GM18499 (cell line): ENCODE measurements at regions not wholly inside any gene's neighbourhood (a gene's known extent, or its start where the extent isn't known, plus 50 kb on each side); places are given as distances from the start of the nearest gene placed in this dataset.
A peak's percentile ranks its signal among the peaks of the same experiment; 100 is the strongest.

ENCODE experiments used
- ATAC-seq: cut with Tn5 transposase; IDR thresholded peaks from one replicate; pipeline ENCODE4 v1.9.1; 2021; ENCODE audit warnings: moderate number of reproducible peaks; ENCODE audit not compliant: insufficient read depth, unreplicated experiment

DNA sequence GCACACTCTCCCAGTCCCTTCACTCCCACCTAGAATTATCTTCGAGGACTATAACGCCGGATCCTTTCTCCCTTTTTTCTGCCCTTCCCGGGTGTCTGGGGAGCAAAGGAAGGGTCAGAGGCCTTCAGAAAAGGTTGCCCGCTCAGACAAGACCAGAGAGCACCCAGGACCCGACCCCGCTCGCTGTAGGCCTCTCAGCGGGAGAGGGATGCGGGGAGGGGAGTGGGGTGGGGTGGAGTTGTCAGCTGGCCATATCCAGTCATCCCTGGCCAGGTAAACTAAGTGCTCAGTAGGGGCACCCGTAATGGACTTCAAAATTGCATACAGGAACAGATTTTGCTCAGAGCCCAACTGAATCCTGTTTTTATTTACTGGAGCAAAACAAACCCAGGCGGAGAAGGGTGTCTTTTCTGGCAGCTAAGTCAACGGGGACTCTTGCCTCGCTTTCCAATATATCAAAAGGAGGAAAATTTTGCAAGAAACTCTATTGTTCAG, 65.0 kb downstream of the NOL4 start:
- no peak for ATAC-seq

DNA sequence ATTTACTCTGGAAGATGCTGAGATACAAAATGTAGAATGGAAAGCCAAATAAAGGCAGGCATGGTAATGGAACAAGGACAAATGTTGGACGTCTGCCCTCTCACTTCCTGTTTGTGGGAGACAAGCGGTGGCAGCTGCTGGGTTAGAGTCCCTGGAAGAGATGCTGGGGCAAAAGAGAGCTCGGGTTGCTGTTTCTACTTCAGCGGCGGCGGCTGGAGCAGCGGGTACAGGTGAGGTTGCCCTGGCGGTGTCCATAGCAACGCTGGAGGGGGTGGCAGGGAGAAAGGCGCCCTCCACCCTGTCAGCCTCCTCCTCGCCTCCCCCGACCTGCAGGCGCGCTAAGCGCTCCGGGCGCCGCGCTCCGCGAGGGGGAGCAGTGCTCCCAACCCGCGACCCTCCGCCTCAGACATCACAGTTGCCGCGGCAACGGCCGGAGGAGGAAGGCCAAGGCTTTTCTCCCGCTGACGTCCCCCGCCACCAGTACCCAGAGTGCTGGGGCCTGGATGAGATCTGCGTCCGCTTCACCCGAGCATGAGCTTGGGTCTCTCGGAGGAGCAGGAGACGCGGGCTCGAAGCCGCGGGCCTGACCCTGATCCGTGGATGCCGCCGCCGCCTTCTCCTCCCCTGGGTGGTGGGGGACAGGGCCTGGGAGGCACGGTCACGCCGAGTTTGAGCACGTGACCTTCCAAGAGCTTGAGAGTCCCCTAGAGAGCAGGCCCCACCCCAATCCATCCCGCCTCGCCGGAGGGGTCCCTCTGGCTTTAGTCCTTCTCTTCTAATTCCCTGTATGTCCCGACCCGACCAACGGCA, 65.6 kb downstream of the NOL4 start:
- no peak for ATAC-seq

DNA sequence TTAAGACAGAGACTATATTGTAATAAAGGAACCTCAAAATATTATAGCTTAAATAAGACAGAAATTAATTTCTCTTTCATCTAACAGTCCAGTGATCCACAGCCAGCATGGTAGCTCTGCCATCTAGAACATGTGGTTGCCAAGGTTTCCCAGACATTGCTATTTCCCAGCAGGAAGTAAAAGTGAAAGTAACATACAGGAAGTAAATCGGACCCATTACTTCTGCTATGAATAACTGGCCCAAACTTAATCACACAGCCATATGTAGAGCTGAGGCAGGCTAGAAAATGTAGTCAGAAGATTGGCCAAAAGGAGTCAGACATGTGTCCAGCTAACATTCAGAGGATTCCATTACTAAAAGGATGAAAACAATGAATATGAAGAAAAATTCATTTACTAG, 71.0 kb downstream of the NOL4 start:
- peak; percentile 71 for ATAC-seq

DNA sequence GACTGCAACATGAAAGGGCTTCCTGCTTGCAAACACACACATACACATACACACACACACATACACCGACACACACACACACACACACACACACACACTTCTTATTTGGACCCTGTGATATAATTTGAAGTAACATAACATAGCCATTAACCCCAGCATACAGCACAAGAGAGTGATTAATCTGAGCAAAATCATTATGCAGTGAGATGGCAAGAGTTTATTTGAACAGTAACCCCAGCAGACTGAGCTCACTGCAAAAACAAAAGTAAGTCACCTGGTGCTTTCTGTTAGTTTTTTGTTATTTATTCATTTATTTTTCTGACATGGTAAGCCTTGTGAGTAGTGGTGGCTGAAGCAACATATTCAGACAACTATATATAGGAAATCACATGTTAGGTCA, 93.7 kb downstream of the NOL4 start:
- no peak for ATAC-seq

DNA sequence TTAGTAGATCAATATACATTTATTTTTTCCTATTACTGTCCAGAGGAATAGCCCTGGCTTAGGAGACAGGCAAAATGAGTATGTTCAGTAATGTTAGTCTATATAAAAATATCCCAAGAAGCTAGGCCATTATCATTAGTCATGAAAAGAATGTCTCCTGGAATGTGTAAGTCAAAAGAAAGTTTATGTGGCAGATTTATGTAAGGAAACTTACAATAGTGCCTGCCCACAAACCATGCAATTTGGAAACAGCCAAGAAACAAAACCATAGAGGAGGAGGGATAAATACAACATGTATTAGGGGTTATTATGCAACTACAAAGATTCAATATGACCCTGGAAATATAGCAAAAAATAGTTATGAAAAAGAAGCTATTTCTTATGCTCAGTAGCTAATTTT, 96.3 kb downstream of the NOL4 start:
- no peak for ATAC-seq

DNA sequence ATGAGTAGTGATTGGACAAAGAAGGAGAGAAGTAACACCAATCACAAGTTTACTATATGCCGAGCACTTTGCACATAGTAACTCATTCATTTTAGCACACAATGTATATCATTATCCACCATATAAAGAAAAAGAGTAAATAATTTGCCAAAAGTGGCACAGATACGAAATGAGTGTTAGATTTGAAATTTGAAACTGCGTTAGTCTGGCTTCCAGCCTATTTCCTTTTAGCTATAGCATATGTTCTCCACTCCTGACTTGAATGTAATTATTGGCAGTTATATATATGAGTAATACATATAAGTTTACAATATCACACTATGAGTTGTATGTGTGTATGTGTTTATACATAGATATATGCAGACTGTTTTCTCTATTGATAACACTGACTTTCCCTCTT, 98.6 kb downstream of the NOL4 start:
- no peak for ATAC-seq

DNA sequence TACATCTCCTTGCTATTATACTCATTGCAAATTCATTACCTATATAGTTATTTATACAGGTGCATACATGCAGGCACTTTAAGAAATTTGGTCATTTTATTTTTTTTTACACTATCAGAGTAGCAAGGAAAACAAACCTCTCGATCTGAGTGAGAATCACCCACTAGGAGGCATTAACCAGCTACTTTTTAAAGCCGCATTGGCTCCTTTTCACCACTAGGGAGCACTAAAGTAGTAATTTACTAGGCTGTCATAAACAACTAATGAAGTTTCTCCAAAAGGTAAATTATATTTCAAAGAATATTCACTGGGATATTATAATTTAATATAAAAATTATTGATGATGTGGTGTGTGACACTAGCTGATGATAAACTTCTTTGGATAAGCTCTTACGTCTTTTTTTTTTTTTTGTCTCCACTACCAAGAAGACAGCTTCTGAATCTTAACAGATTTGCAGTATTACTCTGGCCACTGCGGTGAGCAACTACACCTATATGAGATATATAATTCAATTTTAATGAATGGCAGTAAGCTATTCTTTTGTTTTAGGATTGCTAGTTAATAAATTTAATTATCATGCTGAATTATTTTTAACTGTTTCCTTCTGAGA, 101.9 kb downstream of the NOL4 start:
- ATAC-seq: peak; percentile 95

DNA sequence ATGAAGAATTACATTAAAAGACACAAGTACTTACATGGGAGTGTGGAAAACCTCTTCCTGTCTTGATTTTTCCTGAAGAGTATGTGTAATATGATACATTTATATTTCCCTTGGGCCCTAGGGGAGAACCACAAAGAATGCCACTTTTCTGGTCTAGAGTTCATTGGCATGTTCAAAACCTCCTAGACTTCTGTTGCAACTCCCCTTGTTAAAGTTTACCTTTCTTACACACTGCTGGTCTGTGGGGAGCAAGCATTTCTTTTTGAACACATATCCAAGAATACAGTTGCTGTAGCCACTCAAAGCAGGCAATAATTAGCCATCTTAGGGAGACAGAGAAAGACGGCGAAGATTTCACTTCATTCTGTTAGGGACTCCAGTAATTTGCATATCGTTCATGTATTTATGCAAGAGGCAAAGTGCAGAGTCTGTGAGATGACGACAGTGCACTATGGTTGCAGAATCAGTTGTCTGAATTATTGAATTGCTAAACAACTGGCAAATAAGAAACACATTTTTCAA, 103.5 kb downstream of the NOL4 start:
- no peak for ATAC-seq

DNA sequence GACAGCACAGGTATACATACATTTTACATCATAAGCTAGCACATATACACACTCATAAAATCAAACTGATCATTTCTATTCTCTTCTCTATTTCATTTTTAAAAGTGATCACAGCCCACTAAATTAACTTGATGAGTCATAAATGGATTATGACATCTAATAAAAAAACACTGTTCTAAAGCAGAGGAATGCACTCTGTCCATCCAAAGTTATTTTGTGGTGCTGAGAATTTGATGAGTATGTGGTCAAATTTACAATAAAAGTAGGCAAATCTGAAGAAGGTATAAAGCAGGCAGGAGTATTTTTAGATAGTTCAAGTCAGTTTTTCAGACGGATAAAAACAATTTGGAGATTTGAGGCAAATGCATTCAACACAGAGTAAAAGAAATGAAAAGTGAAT, 104.4 kb downstream of the NOL4 start:
- ATAC-seq: no peak

DNA sequence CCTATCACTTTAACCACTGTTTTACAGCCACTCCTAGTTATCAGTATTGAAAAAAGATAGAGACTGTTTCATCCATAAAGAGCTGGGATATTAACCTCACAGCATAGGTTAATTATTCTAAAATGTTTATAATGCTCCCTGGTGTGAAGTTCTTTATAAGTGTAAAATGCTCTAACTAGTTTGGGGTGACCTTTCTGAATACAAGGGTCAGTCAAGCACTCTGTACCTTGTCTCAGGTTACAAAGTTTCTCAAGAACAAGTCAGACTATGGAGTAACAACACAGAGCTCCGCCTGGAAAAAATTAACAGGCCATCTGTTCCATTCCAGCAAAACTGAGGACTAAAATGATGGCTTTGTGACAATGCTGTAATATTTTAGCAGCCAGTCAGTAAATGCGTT, 107.4 kb downstream of the NOL4 start:
- no peak for ATAC-seq

DNA sequence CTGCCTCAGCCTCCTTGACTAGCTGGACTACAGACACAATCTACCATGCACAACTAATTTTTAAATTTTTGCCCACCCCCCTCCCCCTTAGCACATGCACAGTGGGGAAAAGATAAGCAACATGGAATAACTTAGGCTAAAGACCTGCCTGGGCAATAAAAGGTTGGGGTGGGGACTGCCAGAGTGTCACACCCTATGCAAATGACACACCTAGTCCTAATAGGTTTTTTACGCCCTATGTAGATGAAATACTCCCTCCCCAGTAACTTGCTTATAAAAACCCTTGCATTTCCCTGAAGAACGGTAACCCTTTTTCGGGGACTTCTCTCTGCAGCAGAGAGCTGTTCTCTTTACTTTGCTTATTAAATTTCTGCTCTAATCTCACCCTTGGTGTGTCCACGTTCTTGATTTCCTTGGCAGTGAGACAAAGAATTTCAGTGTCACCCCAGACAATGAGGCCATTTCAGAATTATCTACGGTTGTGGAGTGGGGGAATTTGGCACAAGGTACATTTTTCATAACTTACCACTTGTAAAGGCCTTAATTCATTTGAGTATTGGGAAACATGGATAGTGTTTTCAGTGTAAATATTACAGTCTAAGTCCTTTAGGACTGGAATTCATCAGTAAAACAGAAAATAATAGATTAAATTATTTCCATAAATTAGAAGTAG, 109.2 kb downstream of the NOL4 start:
- ATAC-seq: no peak

DNA sequence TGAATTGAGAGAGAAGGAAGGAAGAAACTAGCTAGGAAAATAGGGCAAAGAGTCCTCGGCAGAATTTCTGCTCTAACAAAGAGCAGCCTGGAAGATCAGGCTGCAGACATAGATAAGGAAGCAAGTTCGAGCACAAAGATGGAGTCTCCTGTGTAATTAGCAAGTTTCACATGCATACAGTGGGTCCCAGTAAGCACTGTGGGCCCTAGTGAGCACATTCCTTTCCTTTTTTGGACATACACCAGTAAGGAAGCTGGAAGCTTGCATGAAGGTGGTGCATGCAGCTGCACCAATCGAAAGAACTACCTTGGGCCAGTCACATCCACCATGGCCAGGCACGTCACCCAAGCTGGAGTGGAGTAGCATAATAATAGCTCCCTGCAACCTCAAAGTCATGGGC, 109.7 kb downstream of the NOL4 start:
- ATAC-seq: no peak

DNA sequence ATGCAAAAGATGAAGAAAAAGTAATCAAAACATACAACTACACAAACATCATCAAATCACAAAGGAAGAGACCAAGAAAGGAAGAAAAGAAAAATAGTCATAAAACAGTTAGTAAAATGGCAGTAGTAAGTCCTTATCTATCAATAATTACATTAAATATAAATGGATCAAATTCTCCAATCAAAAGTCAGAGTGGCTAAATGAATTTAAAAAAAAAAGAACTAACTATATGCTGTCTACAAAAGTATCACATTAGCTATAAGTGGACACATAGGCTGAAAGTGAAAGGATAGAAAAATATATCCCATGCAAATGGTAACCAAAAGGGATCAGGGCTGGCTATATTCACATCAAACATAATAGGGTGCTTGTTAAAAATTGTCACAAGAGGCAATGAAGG, 116.5 kb downstream of the NOL4 start:
- ATAC-seq: no peak

DNA sequence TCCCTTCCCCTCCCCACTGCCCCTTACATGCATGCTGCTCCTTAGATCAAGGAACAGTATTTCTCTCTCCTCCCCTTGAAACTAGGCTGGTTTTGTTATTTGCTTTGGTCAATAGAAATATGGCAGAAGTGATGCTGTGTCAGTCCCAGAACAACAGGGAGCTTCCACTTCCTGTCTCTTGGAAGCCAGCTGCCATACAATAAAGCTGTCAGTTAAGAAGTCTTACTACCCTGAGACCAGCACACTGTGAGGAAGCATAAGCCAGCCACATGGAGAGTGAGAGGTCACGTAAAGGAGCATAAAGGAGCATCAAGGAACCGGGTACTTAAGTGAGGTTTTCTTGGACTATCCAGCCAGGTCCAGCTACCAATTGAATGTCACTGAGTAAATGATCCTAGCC, 126.6 kb downstream of the NOL4 start:
- no peak for ATAC-seq

DNA sequence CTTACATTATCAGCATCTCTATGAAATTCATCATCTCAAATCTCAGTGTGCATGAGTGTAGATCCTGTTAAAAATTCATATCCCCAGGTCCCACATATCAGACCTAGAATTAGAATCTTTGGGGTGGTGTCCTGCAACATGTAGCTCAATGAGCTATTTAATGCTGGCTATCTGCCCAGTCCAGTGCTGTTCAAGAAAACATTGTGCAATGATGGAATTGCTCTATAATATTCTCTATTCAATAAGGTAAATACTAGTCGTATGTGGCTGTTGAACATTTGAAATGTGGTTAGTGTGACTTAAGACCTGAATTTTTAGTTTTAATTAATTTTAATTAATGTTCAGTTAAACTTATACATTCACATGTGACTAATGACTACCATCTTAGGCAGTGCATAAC, 127.4 kb downstream of the NOL4 start:
- ATAC-seq: no peak

DNA sequence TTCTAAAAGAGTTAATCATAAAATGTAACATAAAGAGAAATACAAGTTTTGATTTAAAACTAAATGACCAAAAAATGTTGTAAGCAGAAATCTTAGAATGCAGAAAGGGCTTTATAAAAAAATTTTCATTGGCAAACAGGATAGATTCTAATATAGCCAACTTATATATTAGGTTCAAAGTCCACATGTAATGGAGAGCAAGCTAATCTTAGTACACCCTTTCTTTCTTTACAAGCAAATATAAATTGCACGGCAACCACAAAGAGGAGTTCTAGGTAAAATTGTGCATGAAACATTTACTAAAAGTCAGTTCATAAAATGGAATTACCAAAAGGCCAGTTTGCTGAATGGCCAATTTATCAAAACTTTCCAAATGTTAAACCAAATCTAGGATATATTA, 130.6 kb downstream of the NOL4 start:
- no peak for ATAC-seq

DNA sequence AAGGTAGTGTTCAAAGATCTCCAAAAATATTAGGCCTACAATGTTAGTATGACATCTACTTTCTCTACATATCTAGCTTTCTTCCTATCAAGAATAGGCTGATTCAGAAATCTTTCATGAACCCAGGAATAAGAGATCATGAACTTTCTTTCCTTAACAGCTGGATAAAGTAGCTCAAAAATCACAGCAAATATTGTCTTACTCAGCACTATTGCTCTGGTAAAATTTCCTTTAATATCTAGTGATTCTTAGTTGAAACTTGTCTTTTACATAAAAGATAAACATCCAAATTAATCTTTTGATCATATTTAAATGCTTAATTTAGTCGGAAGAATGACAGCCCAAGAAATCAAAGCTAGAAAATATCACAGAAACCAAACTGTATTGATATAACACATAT, 131.9 kb downstream of the NOL4 start:
- ATAC-seq: no peak

DNA sequence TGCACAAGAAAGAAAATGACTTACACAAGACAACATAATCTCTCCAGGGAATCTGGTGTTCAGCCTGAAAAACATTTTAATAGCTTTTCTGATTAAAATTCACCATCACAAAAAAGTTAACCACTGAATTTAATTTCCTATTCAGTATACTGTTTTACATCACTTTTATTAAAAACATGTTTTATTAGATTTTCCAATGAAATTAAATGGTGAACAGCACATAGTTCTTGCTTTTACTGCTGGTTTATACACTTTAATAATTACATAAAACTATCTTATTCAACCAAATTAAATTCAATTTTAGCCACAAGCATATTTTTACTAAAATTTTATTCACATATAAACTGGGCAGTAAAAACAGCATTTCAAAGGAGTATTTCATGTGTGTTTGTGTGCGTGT, 138.3 kb downstream of the NOL4 start:
- no peak for ATAC-seq

DNA sequence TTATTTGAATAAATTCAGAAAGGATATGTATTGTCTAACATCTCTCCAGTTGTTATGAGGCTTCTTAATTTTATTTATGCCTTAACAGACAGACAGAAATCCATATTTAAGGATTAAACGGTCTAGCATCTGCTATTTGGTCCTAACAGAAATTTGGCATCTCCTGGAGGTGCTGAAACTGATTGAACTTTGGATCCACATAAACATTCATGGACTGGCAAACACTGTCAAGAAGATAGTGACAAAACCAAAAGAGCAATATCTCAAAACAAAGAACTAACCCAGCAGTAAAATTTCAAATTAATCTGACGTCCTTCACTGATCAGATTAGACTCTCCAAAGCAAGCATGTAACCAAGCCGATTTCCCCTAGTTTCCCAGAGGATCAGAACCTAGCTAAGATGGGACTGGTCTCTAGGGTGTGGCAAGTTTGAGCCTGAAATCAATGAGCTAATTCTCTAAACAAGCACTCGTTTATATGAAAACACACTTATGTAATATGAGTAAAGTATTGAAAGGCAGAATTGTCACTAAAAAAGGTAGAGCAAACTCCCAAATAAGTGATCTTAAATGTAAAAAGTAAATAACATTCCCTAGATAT, 139.5 kb downstream of the NOL4 start:
- no peak for ATAC-seq

DNA sequence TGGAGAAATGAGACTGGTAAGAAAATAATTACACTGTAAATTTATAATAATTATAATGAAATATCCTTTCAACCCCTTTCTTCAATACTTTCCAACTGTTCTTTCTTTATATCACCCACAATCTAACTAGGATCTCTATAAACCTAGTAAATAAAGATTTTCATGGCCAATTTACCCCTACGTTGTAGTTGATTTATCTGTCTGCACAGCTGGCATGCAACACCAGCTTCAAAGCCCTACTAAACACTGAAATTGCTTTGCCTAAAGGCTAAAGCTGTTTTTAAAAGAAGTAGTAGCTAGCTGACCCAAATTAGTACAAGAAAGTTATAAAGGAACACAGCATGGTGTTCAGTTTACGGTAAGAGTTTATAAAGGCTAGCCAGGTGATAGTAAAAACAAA, 140.1 kb downstream of the NOL4 start:
- no peak for ATAC-seq
